CD4-positive, CD25-positive, alpha-beta regulatory T cell (primary cell): ENCODE measurements at regions not wholly inside any gene's neighbourhood (a gene's known extent, or its start where the extent isn't known, plus 50 kb on each side); places are given as distances from the start of the nearest gene placed in this dataset.

Source experiments
- ATAC-seq, 2 donors: fragments of 150-1000 bp; cut with Tn5 transposase; one replicate each; pipeline ENCODE4 v1.10.0; 2021; ENCODE audit warnings: low read depth in 2 of 2, moderate number of reproducible peaks in 2 of 2, moderate library complexity in 1 of 2
- DNase-seq, 3 donors: peaks; one replicate each; pipeline versions ENCODE4 v3.0.0 to v3.0.0-alpha.2; 2012 to 2022; ENCODE audit warnings: mixed read lengths in 1 of 3
- H3K27ac ChIP-seq: one replicate; pipeline ENCODE4 v1.7.0; 2013; ENCODE audit warnings: mild to moderate bottlenecking, low read length; ENCODE audit not compliant: insufficient read depth, poor library complexity, severe bottlenecking
- H3K27me3 ChIP-seq: one replicate; pipeline ENCODE4 v1.7.0; 2013; ENCODE audit warnings: low read length; ENCODE audit not compliant: control insufficient read depth, insufficient read depth
- H3K36me3 ChIP-seq: one replicate; pipeline ENCODE4 v1.7.0; 2013; ENCODE audit warnings: mild to moderate bottlenecking, low read length, moderate library complexity; ENCODE audit not compliant: control insufficient read depth, insufficient read depth
- H3K4me1 ChIP-seq: 2 replicates; pipeline ENCODE4 v1.7.0; 2013; ENCODE audit warnings: mild to moderate bottlenecking, low read length; ENCODE audit not compliant: insufficient read depth, control insufficient read depth, poor library complexity, severe bottlenecking
- H3K4me3 ChIP-seq: one replicate; pipeline ENCODE4 v1.7.0; 2013; ENCODE audit warnings: low read depth, mild to moderate bottlenecking, low read length, moderate library complexity
- H3K9me3 ChIP-seq, 2 experiments: 1 replicate in 1 of 2; 2 replicates in 1 of 2; pipeline ENCODE4 v1.7.0; 2013; ENCODE audit warnings: low read length in 2 of 2, mild to moderate bottlenecking in 1 of 2, moderate library complexity in 1 of 2; ENCODE audit not compliant: control insufficient read depth in 2 of 2
- H3K27ac Mint-ChIP-seq, 3 donors: one replicate each; pipeline ENCODE4 v1.8.0; 2020 to 2022; ENCODE audit warnings: mild to moderate bottlenecking in 3 of 3, mixed read lengths in 3 of 3, moderate library complexity in 2 of 3
- H3K27me3 Mint-ChIP-seq: one replicate; pipeline ENCODE4 v1.8.0; 2022; ENCODE audit warnings: mild to moderate bottlenecking, mixed read lengths
- H3K36me3 Mint-ChIP-seq: one replicate; pipeline ENCODE4 v1.8.0; 2020; ENCODE audit warnings: mixed read lengths
- H3K4me1 Mint-ChIP-seq, 4 donors: one replicate each; pipeline ENCODE4 v1.8.0; 2020 to 2022; ENCODE audit warnings: mixed read lengths in 4 of 4, mild to moderate bottlenecking in 1 of 4
- H3K4me3 Mint-ChIP-seq, 4 donors: one replicate each; pipeline ENCODE4 v1.8.0; 2020 to 2022; ENCODE audit warnings: mild to moderate bottlenecking in 4 of 4, mixed read lengths in 4 of 4, moderate library complexity in 3 of 4
- H3K9me3 Mint-ChIP-seq, 7 donors: one replicate each; pipeline ENCODE4 v1.8.0; 2020 to 2022; ENCODE audit warnings: mixed read lengths in 7 of 7, mild to moderate bottlenecking in 3 of 7, moderate library complexity in 2 of 7

DNA sequence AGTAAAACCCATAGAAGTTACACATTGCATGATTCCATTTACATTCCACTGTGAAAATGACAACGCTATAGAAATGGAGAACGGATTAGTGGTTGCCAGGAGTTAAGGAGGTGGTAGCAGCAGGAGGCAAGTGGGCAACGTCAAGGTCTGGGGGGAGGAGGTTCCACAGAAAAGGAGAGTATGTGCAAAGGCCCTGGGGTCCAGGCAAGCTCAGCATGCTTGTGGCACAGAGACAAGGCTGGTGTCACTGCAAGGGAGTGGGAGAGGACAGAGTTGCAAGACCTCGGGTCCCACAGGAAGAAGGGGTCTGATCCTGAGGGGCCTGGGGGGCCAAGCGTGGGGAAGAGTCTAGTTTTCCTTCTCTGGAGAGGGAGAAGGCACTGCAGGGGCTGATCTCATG is 240.8 kb downstream of the MN1 start:
- H3K36me3 Mint-ChIP-seq: no peaks in the 10 kb centered on the region
- H3K27me3 Mint-ChIP-seq: no peaks in the 10 kb centered on the region
- no peak for ATAC-seq

DNA sequence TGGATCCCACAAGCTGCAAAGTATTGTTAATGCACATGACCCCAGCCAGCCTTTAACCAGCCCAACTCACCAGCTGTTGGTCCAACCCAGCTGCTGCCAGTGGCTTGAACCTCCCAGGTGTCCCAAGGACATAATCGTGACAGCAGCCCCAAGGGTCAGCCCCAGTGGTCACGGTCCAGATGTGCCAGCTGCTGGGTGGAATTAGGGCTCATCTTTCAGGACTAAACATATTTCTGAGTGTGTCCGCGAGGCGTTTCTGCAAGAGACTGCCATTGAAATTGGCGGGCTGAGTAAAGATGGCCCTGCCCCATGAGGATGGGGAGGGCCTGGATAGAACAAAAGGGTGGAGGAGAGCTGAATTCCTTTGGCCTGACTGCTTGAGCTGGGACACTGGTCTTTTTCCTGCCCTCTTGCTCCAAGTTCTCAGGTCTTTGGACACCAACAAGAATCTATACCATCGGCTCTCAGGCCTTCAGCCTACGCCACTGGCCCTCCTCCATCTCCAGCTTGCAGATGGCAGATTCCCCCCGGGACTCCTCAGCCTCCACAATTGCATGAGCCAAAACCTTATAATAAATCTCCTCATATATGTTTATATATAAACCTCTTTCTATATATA is 240.2 kb downstream of the MN1 start:
- Histone ChIP-seq H3K4me1 (no peaks in the 10 kb centered on the region), H3K36me3 (no peaks in the 10 kb centered on the region), H3K27ac (no peak overlapping the region), H3K27me3 (no peaks in the 10 kb centered on the region), H3K9me3 (no peaks in the 10 kb centered on the region), H3K4me3 (no peak overlapping the region)
- DNase-seq (no peak), ATAC-seq (no peak)
- no peaks in the 10 kb centered on the region for H3K27me3 Mint-ChIP-seq
- H3K36me3 Mint-ChIP-seq: no peaks in the 10 kb centered on the region
- H3K27ac Mint-ChIP-seq: no peak overlapping the region
- H3K4me3 Mint-ChIP-seq: no peak overlapping the region
- no peaks in the 10 kb centered on the region for H3K4me1 Mint-ChIP-seq
- H3K9me3 Mint-ChIP-seq: peaks cover 0 to 5% (median 0%) of the 10 kb centered on the region in 7 donors

More for the DNA sequence above, 240.8 kb downstream of the MN1 start:
- H3K4me1 Mint-ChIP-seq: no peaks in the 10 kb centered on the region
- Histone ChIP-seq H3K4me3 (no peak overlapping the region), H3K36me3 (no peaks in the 10 kb centered on the region), H3K9me3 (no peaks in the 10 kb centered on the region), H3K27ac (no peak overlapping the region), H3K27me3 (no peaks in the 10 kb centered on the region), H3K4me1 (no peaks in the 10 kb centered on the region)
- DNase-seq: no peak
- no peak overlapping the region for H3K27ac Mint-ChIP-seq
- peaks cover 0 to 5% (median 0%) of the 10 kb centered on the region in 7 donors for H3K9me3 Mint-ChIP-seq
- no peak overlapping the region for H3K4me3 Mint-ChIP-seq

DNA sequence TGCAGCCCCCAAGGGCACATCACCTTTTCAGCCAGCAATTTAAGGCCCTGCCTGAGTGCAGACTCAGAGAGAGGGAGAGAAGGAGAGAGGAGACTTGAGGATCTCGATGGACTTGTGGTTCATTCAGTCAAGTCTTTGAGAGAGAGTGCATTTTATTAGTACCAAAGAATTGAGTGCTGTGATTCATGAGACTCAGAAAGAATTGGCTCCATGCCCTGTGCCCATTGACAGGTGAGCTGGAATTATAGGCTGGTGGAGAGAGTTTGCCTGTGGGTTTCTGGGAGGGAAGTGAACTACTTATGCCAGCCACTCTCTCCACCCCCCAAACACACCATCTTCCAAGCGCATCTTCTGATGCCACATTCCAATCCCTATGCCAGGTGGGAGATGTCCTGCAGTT is 236.8 kb downstream of the MN1 start:
- Histone ChIP-seq H3K27me3 (no peaks in the 10 kb centered on the region), H3K9me3 (no peaks in the 10 kb centered on the region), H3K27ac (no peak overlapping the region), H3K4me3 (no peak overlapping the region), H3K36me3 (no peaks in the 10 kb centered on the region), H3K4me1 (no peaks in the 10 kb centered on the region)
- Mint-ChIP-seq H3K4me3 (no peak overlapping the region), H3K36me3 (no peaks in the 10 kb centered on the region), H3K27me3 (peaks cover 5% of the 10 kb centered on the region), H3K4me1 (no peaks in the 10 kb centered on the region), H3K27ac (no peak overlapping the region), H3K9me3 (peaks cover 0 to 5% (median 0%) of the 10 kb centered on the region in 7 donors)
- ATAC-seq (no peak), DNase-seq (no peak)

DNA sequence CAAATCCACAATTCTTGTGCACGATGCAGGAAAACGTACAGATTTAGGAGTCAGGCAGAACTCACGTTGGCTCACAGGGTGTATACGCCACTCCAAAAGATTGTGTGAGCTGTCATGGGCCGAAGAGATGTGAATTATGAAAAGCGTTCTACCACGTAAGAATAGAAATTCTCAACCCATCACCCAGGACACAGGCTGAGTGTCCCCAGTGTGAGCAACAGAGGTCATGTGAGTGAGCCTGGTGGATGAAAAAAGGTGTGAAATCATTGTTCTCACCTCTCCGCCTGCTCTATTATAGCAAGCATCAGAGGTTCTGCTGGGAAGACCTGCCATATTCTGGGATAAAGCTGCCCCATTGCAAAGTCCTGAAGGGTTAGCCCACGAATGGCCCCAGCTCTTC is 235.0 kb downstream of the MN1 start:
- no peaks in the 10 kb centered on the region for H3K36me3 ChIP-seq
- ATAC-seq (no peak), DNase-seq (no peak)
- no peak overlapping the region for H3K27ac ChIP-seq
- peaks cover 5% of the 10 kb centered on the region for H3K27me3 Mint-ChIP-seq
- H3K4me3 Mint-ChIP-seq: no peak overlapping the region
- H3K27me3 ChIP-seq: no peaks in the 10 kb centered on the region
- H3K9me3 ChIP-seq: no peaks in the 10 kb centered on the region
- H3K4me1 ChIP-seq: no peaks in the 10 kb centered on the region
- H3K36me3 Mint-ChIP-seq: no peaks in the 10 kb centered on the region
- H3K9me3 Mint-ChIP-seq: peaks cover 0 to 3% (median 0%) of the 10 kb centered on the region in 7 donors
- H3K4me3 ChIP-seq: no peak overlapping the region
- no peak overlapping the region for H3K27ac Mint-ChIP-seq
- no peaks in the 10 kb centered on the region for H3K4me1 Mint-ChIP-seq

DNA sequence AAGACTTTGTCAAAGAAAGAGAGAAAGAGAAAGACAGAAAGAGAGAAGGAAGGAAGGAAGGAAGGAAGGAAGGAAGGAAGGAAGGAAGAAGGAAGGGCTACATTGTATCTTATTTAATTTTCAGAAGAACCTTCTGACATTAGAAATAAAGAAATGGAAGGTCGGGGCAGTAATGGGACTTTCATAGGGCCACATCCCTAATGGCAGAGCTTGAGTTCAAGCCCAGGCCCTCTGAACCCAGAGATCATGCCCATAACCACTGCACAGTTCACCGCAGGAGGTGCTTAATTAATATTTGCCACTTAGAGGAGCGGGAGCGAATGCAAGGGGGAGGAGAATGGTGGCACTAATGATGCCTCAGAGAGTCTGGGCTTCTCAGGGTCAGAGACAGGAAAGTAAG is 233.3 kb downstream of the MN1 start:
- Mint-ChIP-seq H3K36me3 (no peaks in the 10 kb centered on the region), H3K27me3 (peaks cover 5% of the 10 kb centered on the region), H3K4me1 (no peaks in the 10 kb centered on the region), H3K27ac (no peak overlapping the region), H3K4me3 (no peak overlapping the region), H3K9me3 (peaks cover 0 to 3% (median 0%) of the 10 kb centered on the region in 7 donors)
- H3K9me3 ChIP-seq: no peaks in the 10 kb centered on the region
- H3K27ac ChIP-seq: no peak overlapping the region
- no peaks in the 10 kb centered on the region for H3K27me3 ChIP-seq
- no peaks in the 10 kb centered on the region for H3K4me1 ChIP-seq
- H3K4me3 ChIP-seq: no peak overlapping the region
- H3K36me3 ChIP-seq: no peaks in the 10 kb centered on the region
- DNase-seq: no peak
- ATAC-seq: no peak

DNA sequence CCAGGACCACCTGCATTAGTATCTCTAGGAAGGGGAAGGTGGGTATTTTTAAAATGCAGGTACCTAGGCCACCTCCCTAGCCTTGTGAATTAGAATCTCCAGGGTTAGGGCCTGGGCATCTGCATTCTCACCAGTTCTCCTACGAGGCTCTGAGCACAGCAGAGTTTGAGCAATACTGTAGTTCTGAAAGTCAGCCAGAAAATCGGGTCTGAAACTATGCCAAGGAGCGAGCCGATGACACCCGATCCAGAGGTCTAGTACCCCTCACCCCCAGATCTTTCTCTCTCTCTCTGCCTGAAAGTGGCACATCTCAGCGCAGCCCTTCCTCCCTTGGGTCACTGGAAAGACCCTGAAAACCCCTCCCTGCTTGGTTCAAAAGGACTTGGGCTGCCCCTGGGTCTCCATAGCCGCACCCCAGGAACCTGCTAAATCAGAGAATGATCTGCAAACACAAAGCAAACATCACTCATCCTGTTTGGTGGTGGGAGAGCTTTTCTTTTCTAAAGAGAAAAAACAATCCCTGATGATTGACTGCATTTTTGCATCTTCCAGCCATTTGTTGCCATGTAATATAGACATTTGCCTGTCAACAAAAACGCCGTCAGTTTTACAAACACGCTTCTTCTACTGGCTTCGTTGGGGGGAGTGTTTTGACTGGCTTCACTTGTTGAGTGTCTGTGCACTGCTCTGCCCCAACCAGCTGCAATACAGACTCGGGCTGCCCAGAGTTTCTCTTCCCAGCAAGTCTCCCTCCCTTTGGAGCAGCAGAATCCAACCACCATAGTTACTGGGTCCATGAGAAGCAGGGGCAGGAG is 229.9 kb downstream of the MN1 start:
- H3K4me1 Mint-ChIP-seq: no peaks in the 10 kb centered on the region
- no peak overlapping the region for H3K4me3 Mint-ChIP-seq
- H3K27me3 Mint-ChIP-seq: peaks cover 4% of the 10 kb centered on the region

DNA sequence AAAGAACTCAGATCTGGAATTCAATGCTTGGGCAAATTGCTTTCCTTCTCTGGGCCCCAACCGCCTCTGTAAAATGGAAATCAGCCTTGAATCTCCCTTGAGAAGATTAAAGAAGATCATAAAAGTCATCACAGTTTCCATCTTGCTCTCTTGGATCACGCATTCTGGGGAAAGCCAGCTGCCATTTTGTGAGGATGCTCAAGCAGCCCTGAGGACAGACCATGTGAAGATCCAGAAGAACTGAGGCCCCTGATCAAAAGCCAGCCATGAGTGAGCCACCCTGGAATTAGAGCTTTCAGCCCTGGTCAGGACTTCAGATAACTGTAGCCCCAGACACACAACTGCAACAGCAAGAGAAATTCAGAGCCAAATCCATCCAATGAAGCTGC is 229.3 kb downstream of the MN1 start:
- H3K27ac Mint-ChIP-seq: no peak overlapping the region
- Histone ChIP-seq H3K27ac (no peak overlapping the region), H3K4me1 (no peaks in the 10 kb centered on the region), H3K36me3 (no peaks in the 10 kb centered on the region), H3K4me3 (no peak overlapping the region), H3K27me3 (no peaks in the 10 kb centered on the region), H3K9me3 (no peaks in the 10 kb centered on the region)
- H3K27me3 Mint-ChIP-seq: no peaks in the 10 kb centered on the region
- H3K4me3 Mint-ChIP-seq: no peak overlapping the region
- no peaks in the 10 kb centered on the region for H3K4me1 Mint-ChIP-seq
- DNase-seq: no peak
- no peak for ATAC-seq
- no peaks in the 10 kb centered on the region for H3K36me3 Mint-ChIP-seq
- H3K9me3 Mint-ChIP-seq: no peaks in the 10 kb centered on the region

More for the DNA sequence above, 229.9 kb downstream of the MN1 start:
- no peaks in the 10 kb centered on the region for H3K9me3 ChIP-seq
- Mint-ChIP-seq H3K27ac (no peak overlapping the region), H3K36me3 (no peaks in the 10 kb centered on the region), H3K9me3 (no peaks in the 10 kb centered on the region)
- no peak overlapping the region for H3K4me3 ChIP-seq
- H3K27me3 ChIP-seq: no peaks in the 10 kb centered on the region
- ATAC-seq (no peak), DNase-seq (no peak)
- H3K27ac ChIP-seq: no peak overlapping the region
- H3K36me3 ChIP-seq: no peaks in the 10 kb centered on the region
- H3K4me1 ChIP-seq: no peaks in the 10 kb centered on the region
